Neural progenitor cell (in vitro differentiated cells): ENCODE measurements at regions not wholly inside any gene's neighbourhood (a gene's known extent, or its start where the extent isn't known, plus 50 kb on each side); places are given as distances from the start of the nearest gene placed in this dataset.

Experiments
- DNase-seq: peaks from one replicate; pipeline ENCODE4 v3.0.0-alpha.2; 2016; ENCODE audit warnings: low spot score
- H2AFZ ChIP-seq: fragments of 200-600 bp; sonication (generic); replicated peaks from 2 replicates; pipeline ENCODE4 v1.6.1; 2016; ENCODE audit warnings: antibody characterized with exemption
- H3F3A ChIP-seq: fragments of 200-600 bp; sonication (generic); 2 replicates; pipeline ENCODE4 v1.6.1; 2016; ENCODE audit warnings: antibody characterized with exemption, low read depth
- H3K27ac ChIP-seq: fragments of 200-600 bp; sonication (generic); 2 replicates; pipeline ENCODE4 v1.5.1; 2016; ENCODE audit warnings: mild to moderate bottlenecking
- H3K27me3 ChIP-seq: fragments of 200-600 bp; sonication (generic); 2 replicates; pipeline ENCODE4 v1.6.1; 2016; ENCODE audit warnings: mild to moderate bottlenecking, moderate library complexity
- H3K36me3 ChIP-seq: fragments of 200-600 bp; sonication (generic); 2 replicates; pipeline ENCODE4 v1.5.1; 2016
- H3K4me1 ChIP-seq: fragments of 200-600 bp; sonication (generic); 2 replicates; pipeline ENCODE4 v1.6.1; 2016; ENCODE audit warnings: mixed run types
- H3K4me2 ChIP-seq: fragments of 200-600 bp; sonication (generic); 2 replicates; pipeline ENCODE4 v1.6.1; 2016
- H3K4me3 ChIP-seq: fragments of 200-600 bp; sonication (generic); 2 replicates; pipeline ENCODE4 v1.5.1; 2016
- H3K79me2 ChIP-seq: fragments of 200-600 bp; sonication (generic); 2 replicates; pipeline ENCODE4 v1.6.1; 2016; ENCODE audit warnings: low read depth
- H3K9ac ChIP-seq: fragments of 200-600 bp; sonication (generic); 2 replicates; pipeline ENCODE4 v1.6.1; 2016
- H3K9me3 ChIP-seq: fragments of 200-600 bp; sonication (generic); 2 replicates; pipeline ENCODE4 v1.5.1; 2016; ENCODE audit warnings: low read depth
- H4K20me1 ChIP-seq: fragments of 200-600 bp; sonication (generic); 2 replicates; pipeline ENCODE4 v1.6.1; 2016; ENCODE audit warnings: low read depth
- H3K27ac Mint-ChIP-seq: 3 replicates; pipeline ENCODE4 v1.8.0; 2021; ENCODE audit warnings: mixed read lengths
- H3K27me3 Mint-ChIP-seq: 2 replicates; pipeline ENCODE4 v1.8.0; 2022; ENCODE audit warnings: low read depth, mild to moderate bottlenecking, inconsistent platforms, moderate library complexity, mixed read lengths; ENCODE audit not compliant: insufficient read depth
- H3K36me3 Mint-ChIP-seq: 3 replicates; pipeline ENCODE4 v1.8.0; 2021; ENCODE audit warnings: mixed read lengths
- H3K4me1 Mint-ChIP-seq: 3 replicates; pipeline ENCODE4 v1.8.0; 2021; ENCODE audit warnings: mixed read lengths
- H3K4me3 Mint-ChIP-seq: 3 replicates; pipeline ENCODE4 v1.8.0; 2021; ENCODE audit warnings: mild to moderate bottlenecking, moderate library complexity, mixed read lengths
- H3K9me3 Mint-ChIP-seq: 3 replicates; pipeline ENCODE4 v1.8.0; 2020; ENCODE audit warnings: mixed read lengths
- EZH2 ChIP-seq: fragments of 200-600 bp; sonication (generic); IDR thresholded peaks from 2 replicates; pipeline ENCODE4 v1.6.1; 2017; ENCODE audit warnings: antibody characterized with exemption, mild to moderate bottlenecking, moderate library complexity
- EZH2phosphoT487 ChIP-seq: fragments of 200-600 bp; sonication (generic); IDR thresholded peaks from 2 replicates; pipeline ENCODE4 v1.6.1; 2017; ENCODE audit warnings: antibody characterized with exemption
- TF ChIP-seq, protein P1 (sequence below): fragments of 200-600 bp; sonication (generic); IDR thresholded peaks from 2 replicates; pipeline ENCODE4 v1.5.1; 2017; ENCODE audit warnings: antibody characterized with exemption, mild to moderate bottlenecking

DNA sequence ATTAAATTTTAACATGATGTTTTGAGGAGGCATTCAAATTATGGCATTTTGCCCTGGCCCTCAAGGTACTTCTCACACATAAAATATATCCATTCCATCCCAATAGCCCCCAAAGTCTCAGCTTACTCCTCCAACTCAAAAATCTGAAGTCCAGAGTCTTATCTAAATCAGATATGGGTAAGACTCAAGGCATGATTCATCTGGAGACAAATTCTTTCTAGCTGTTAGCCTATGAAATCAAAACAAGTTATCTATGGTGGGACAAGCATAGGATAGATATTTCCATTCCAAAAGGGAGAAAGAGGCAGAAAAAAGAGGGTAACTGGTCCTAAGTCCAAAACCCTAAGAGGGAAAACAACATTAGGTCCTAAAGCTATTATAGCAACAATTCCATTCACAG lies 408.4 kb downstream of the ZNF608 start:
- H3K27me3 Mint-ChIP-seq: peaks cover 3% of the 10 kb centered on the region
- Histone ChIP-seq H3F3A (no peaks in the 10 kb centered on the region), H3K36me3 (no peaks in the 10 kb centered on the region), H2AFZ (no peak overlapping the region), H3K9me3 (no peaks in the 10 kb centered on the region), H3K4me2 (no peak overlapping the region), H3K27me3 (no peaks in the 10 kb centered on the region), H3K4me1 (peaks cover 11% of the 10 kb centered on the region), H4K20me1 (no peaks in the 10 kb centered on the region), H3K4me3 (no peak overlapping the region), H3K79me2 (no peaks in the 10 kb centered on the region), H3K9ac (no peak overlapping the region), H3K27ac (no peak overlapping the region)
- H3K4me3 Mint-ChIP-seq: no peak overlapping the region
- peaks cover 4% of the 10 kb centered on the region for H3K4me1 Mint-ChIP-seq
- no peak for DNase-seq
- no peaks in the 10 kb centered on the region for H3K36me3 Mint-ChIP-seq
- H3K9me3 Mint-ChIP-seq: peaks cover 5% of the 10 kb centered on the region
- TF ChIP-seq EZH2 (no peak), EZH2phosphoT487 (no peak)
- TF ChIP-seq, protein P1, sequence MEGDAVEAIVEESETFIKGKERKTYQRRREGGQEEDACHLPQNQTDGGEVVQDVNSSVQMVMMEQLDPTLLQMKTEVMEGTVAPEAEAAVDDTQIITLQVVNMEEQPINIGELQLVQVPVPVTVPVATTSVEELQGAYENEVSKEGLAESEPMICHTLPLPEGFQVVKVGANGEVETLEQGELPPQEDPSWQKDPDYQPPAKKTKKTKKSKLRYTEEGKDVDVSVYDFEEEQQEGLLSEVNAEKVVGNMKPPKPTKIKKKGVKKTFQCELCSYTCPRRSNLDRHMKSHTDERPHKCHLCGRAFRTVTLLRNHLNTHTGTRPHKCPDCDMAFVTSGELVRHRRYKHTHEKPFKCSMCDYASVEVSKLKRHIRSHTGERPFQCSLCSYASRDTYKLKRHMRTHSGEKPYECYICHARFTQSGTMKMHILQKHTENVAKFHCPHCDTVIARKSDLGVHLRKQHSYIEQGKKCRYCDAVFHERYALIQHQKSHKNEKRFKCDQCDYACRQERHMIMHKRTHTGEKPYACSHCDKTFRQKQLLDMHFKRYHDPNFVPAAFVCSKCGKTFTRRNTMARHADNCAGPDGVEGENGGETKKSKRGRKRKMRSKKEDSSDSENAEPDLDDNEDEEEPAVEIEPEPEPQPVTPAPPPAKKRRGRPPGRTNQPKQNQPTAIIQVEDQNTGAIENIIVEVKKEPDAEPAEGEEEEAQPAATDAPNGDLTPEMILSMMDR: no peak
- H3K27ac Mint-ChIP-seq: no peak overlapping the region

GRCh38 chr5:124333298-124333979 lies 413.0 kb downstream of the ZNF608 start:
- Histone ChIP-seq H3F3A (no peaks in the 10 kb centered on the region), H3K4me2 (no peak overlapping the region), H3K79me2 (no peaks in the 10 kb centered on the region), H3K27me3 (no peaks in the 10 kb centered on the region), H3K9me3 (peaks cover 10% of the 10 kb centered on the region), H3K36me3 (no peaks in the 10 kb centered on the region), H3K9ac (no peak overlapping the region), H3K4me3 (no peak overlapping the region), H2AFZ (no peak overlapping the region), H4K20me1 (no peaks in the 10 kb centered on the region), H3K27ac (no peak overlapping the region), H3K4me1 (no peaks in the 10 kb centered on the region)
- Mint-ChIP-seq H3K36me3 (peaks cover 2% of the 10 kb centered on the region), H3K4me1 (peaks cover 3% of the 10 kb centered on the region), H3K4me3 (no peak overlapping the region), H3K27me3 (no peaks in the 10 kb centered on the region), H3K9me3 (peaks cover 20% of the 10 kb centered on the region), H3K27ac (no peak overlapping the region)
- DNase-seq: no peak
- TF ChIP-seq, protein P1: no peak
- TF ChIP-seq EZH2phosphoT487: no peak
- no peak for TF ChIP-seq EZH2

GRCh38 chr5:124332273-124332672 lies 414.2 kb downstream of the ZNF608 start:
- H3K4me2 ChIP-seq: no peak overlapping the region
- no peak overlapping the region for H3K9ac ChIP-seq
- H2AFZ ChIP-seq: no peak overlapping the region
- no peak for DNase-seq
- peaks cover 2% of the 10 kb centered on the region for H3K36me3 Mint-ChIP-seq
- no peaks in the 10 kb centered on the region for H4K20me1 ChIP-seq
- no peaks in the 10 kb centered on the region for H3K27me3 ChIP-seq
- H3K9me3 Mint-ChIP-seq: peaks cover 15% of the 10 kb centered on the region
- H3K4me3 Mint-ChIP-seq: no peak overlapping the region
- peaks cover 10% of the 10 kb centered on the region for H3K9me3 ChIP-seq
- TF ChIP-seq, protein P1: no peak
- H3K4me1 ChIP-seq: no peaks in the 10 kb centered on the region
- no peaks in the 10 kb centered on the region for H3K36me3 ChIP-seq
- H3K4me3 ChIP-seq: no peak overlapping the region
- peaks cover 9% of the 10 kb centered on the region for H3K4me1 Mint-ChIP-seq
- no peak overlapping the region for H3K27ac Mint-ChIP-seq
- no peaks in the 10 kb centered on the region for H3K27me3 Mint-ChIP-seq
- no peaks in the 10 kb centered on the region for H3K79me2 ChIP-seq
- H3K27ac ChIP-seq: no peak overlapping the region
- no peaks in the 10 kb centered on the region for H3F3A ChIP-seq
